HG03064 (cell line): ENCODE measurements at regions not wholly inside any gene's neighbourhood (a gene's known extent, or its start where the extent isn't known, plus 50 kb on each side); places are given as distances from the start of the nearest gene placed in this dataset.

Experiments
- ATAC-seq: cut with Tn5 transposase; IDR thresholded peaks from one replicate; pipeline ENCODE4 v1.9.1; 2021; ENCODE audit warnings: low read depth; ENCODE audit not compliant: unreplicated experiment

- ATAC-seq = no peak
Measured at GRCh38 chr9:19947996-19948395, 159.2 kb upstream of the SLC24A2 start.

- ATAC-seq = no peak
Measured at GRCh38 chr9:19946441-19947109, 157.7 kb upstream of the SLC24A2 start.

GRCh38 chr9:19941874-19942273 is 153.0 kb upstream of the SLC24A2 start:
- ATAC-seq = no peak

- no peak for ATAC-seq
Measured at GRCh38 chr9:19940811-19941535, 152.1 kb upstream of the SLC24A2 start.

GRCh38 chr9:19939734-19940278 is 151.0 kb upstream of the SLC24A2 start:
- ATAC-seq = no peak

GRCh38 chr9:19938990-19939733 is 150.3 kb upstream of the SLC24A2 start:
- no peak for ATAC-seq

GRCh38 chr9:19937121-19937520 is 148.3 kb upstream of the SLC24A2 start:
- no peak for ATAC-seq

- no peak for ATAC-seq
Measured at GRCh38 chr9:19936598-19936997, 147.8 kb upstream of the SLC24A2 start.

GRCh38 chr9:19935422-19935821 is 146.6 kb upstream of the SLC24A2 start:
- no peak for ATAC-seq

GRCh38 chr9:19934301-19934871 is 145.5 kb upstream of the SLC24A2 start:
- ATAC-seq = no peak

GRCh38 chr9:19931098-19931890 is 142.5 kb upstream of the SLC24A2 start:
- no peak for ATAC-seq

- ATAC-seq = no peak
Measured at GRCh38 chr9:19927560-19927959, 138.7 kb upstream of the SLC24A2 start.

GRCh38 chr9:19926774-19927173 is 137.9 kb upstream of the SLC24A2 start:
- no peak for ATAC-seq

GRCh38 chr9:19925674-19926503 is 137.1 kb upstream of the SLC24A2 start:
- ATAC-seq = peak; percentile 94

GRCh38 chr9:19924080-19924479 is 135.2 kb upstream of the SLC24A2 start:
- ATAC-seq = no peak

- ATAC-seq = no peak
Measured at GRCh38 chr9:19922476-19923118, 133.8 kb upstream of the SLC24A2 start.

GRCh38 chr9:19920401-19920800 is 131.6 kb upstream of the SLC24A2 start:
- no peak for ATAC-seq

- no peak for ATAC-seq
Measured at GRCh38 chr9:19918630-19919029, 129.8 kb upstream of the SLC24A2 start.

GRCh38 chr9:19914044-19914443 is 125.2 kb upstream of the SLC24A2 start:
- no peak for ATAC-seq
